Liver (tissue), 8 donors: ENCODE measurements at regions not wholly inside any gene's neighbourhood (a gene's known extent, or its start where the extent isn't known, plus 50 kb on each side); places are given as distances from the start of the nearest gene placed in this dataset.

Experiments
- DNase-seq: peaks from one replicate; pipeline ENCODE4 v3.0.0-alpha.2; 2017; ENCODE audit warnings: low spot score
- H3K27ac ChIP-seq, 2 donors: one replicate each; pipeline ENCODE4 v1.7.0; 2013; ENCODE audit warnings: inconsistent platforms in 2 of 2, low read length in 2 of 2, control low read depth in 1 of 2, low read depth in 1 of 2, mild to moderate bottlenecking in 1 of 2
- H3K27me3 ChIP-seq, 4 donors: one replicate each; pipeline versions ENCODE4 v1.6.1 to v1.7.0; 2013; ENCODE audit warnings: low read length in 3 of 4, inconsistent platforms in 1 of 4, mild to moderate bottlenecking in 1 of 4, moderate library complexity in 1 of 4; ENCODE audit not compliant: control insufficient read depth in 4 of 4, insufficient read depth in 4 of 4
- H3K36me3 ChIP-seq, 4 donors: one replicate each; pipeline versions ENCODE4 v1.6.1 to v1.7.0; 2013; ENCODE audit warnings: low read length in 3 of 4, mild to moderate bottlenecking in 3 of 4, low read depth in 1 of 4, moderate library complexity in 1 of 4; ENCODE audit not compliant: control insufficient read depth in 4 of 4, insufficient read depth in 3 of 4
- H3K4me1 ChIP-seq, 4 donors: one replicate each; pipeline versions ENCODE4 v1.6.1 to v1.7.0; 2013; ENCODE audit warnings: low read length in 3 of 4, mild to moderate bottlenecking in 3 of 4, moderate library complexity in 1 of 4; ENCODE audit not compliant: control insufficient read depth in 4 of 4, insufficient read depth in 4 of 4
- H3K4me3 ChIP-seq, 3 donors: one replicate each; pipeline versions ENCODE4 v1.6.1 to v1.7.0; 2013; ENCODE audit warnings: low read length in 3 of 3, control low read depth in 1 of 3, low read depth in 1 of 3, mild to moderate bottlenecking in 1 of 3
- H3K9ac ChIP-seq, 2 donors: one replicate each; pipeline ENCODE4 v1.7.0; 2013; ENCODE audit warnings: low read length in 2 of 2, mild to moderate bottlenecking in 2 of 2, moderate library complexity in 2 of 2, control low read depth in 1 of 2, low read depth in 1 of 2
- H3K9me3 ChIP-seq, 4 donors: one replicate each; pipeline versions ENCODE4 v1.6.1 to v1.7.0; 2013; ENCODE audit warnings: low read length in 3 of 4; ENCODE audit not compliant: control insufficient read depth in 4 of 4
- ATF3 ChIP-seq: IDR thresholded peaks from 2 replicates; pipeline ENCODE4 v1.6.1; 2016; ENCODE audit warnings: antibody characterized with exemption
- CTCF ChIP-seq: fragments of 150-350 bp; IDR thresholded peaks from 2 replicates; pipeline ENCODE4 v1.5.1; 2017; ENCODE audit warnings: improper control_type of control experiment, low read depth, low read length; ENCODE audit not compliant: missing input control
- EGR1 ChIP-seq, 2 donors: IDR thresholded peaks; 2 replicates each; pipeline ENCODE4 v1.6.1; 2016 to 2018; ENCODE audit warnings: antibody characterized with exemption in 2 of 2, low read depth in 2 of 2
- FOXA2 ChIP-seq: IDR thresholded peaks from 2 replicates; pipeline ENCODE4 v1.6.1; 2016; ENCODE audit warnings: antibody characterized with exemption
- GABPA ChIP-seq, 2 donors: IDR thresholded peaks in 1 of 2; conservative IDR thresholded peaks in 1 of 2; 2 replicates each; pipeline ENCODE4 v1.6.1; 2016; ENCODE audit warnings: antibody characterized with exemption in 2 of 2, mild to moderate bottlenecking in 1 of 2, moderate library complexity in 1 of 2
- JUND ChIP-seq, 2 donors: IDR thresholded peaks; 2 replicates each; pipeline ENCODE4 v1.6.1; 2016; ENCODE audit warnings: antibody characterized with exemption in 2 of 2
- MAX ChIP-seq: IDR thresholded peaks from 2 replicates; pipeline ENCODE4 v1.6.1; 2016; ENCODE audit warnings: antibody characterized with exemption
- NR2F2 ChIP-seq: IDR thresholded peaks from 2 replicates; pipeline ENCODE4 v1.6.1; 2016; ENCODE audit warnings: antibody characterized with exemption
- RAD21 ChIP-seq, 2 donors: IDR thresholded peaks; 2 replicates each; pipeline ENCODE4 v1.6.1; 2016; ENCODE audit warnings: antibody characterized with exemption in 2 of 2, mild to moderate bottlenecking in 2 of 2
- REST ChIP-seq: IDR thresholded peaks from 2 replicates; pipeline ENCODE4 v1.6.1; 2016; ENCODE audit warnings: antibody characterized with exemption, mild to moderate bottlenecking
- RXRA ChIP-seq, 2 donors: IDR thresholded peaks; 2 replicates each; pipeline ENCODE4 v1.6.1; 2017 to 2018; ENCODE audit warnings: antibody characterized with exemption in 2 of 2, mild to moderate bottlenecking in 1 of 2
- SP1 ChIP-seq: IDR thresholded peaks from 2 replicates; pipeline ENCODE4 v1.6.1; 2018; ENCODE audit warnings: antibody characterized with exemption, mild to moderate bottlenecking
- TAF1 ChIP-seq: conservative IDR thresholded peaks from 2 replicates; pipeline ENCODE4 v1.6.1; 2016; ENCODE audit warnings: antibody characterized with exemption, mild to moderate bottlenecking
- YY1 ChIP-seq: IDR thresholded peaks from 2 replicates; pipeline ENCODE4 v1.6.1; 2016; ENCODE audit warnings: antibody characterized with exemption, mild to moderate bottlenecking
- ZBTB33 ChIP-seq: IDR thresholded peaks from 2 replicates; pipeline ENCODE4 v1.6.1; 2016; ENCODE audit warnings: antibody characterized with exemption
- WGBS: extraction: QIAGEN DNeasy Blood & Tissue Kit; methylation state at CpG from one replicate; pipeline ENCODE4 v1.1.7; 2013; 5-methylcytosine and 5-hydroxymethylcytosine counted together
- donor health status: healthy.
- donor health status: healthy.
- donor health status: healthy.
- donor health status: healthy.
- donor health status: healthy.

GRCh38 chr16:35173295-35173694 lies 1713.9 kb downstream of the TP53TG3F start:
- Histone ChIP-seq H3K9me3 (peaks cover 0 to 5% (median 2%) of the 10 kb centered on the region in 4 donors), H3K27ac (no peak overlapping the region), H3K4me3 (no peak overlapping the region), H3K27me3 (no peaks in the 10 kb centered on the region), H3K36me3 (no peaks in the 10 kb centered on the region), H3K4me1 (no peaks in the 10 kb centered on the region), H3K9ac (no peak overlapping the region)
- DNase-seq, result no peak
- no peak for TF ChIP-seq JUND (IDR thresholded peaks at IDR 0.05)
- no peak for TF ChIP-seq TAF1
- no peak for TF ChIP-seq EGR1 (IDR thresholded peaks at IDR 0.05; ENCODE audit: low read depth in 2 of 2)
- no peak for TF ChIP-seq YY1
- no peak for TF ChIP-seq RXRA (IDR thresholded peaks at IDR 0.05)
- no peak for TF ChIP-seq CTCF
- no peak for TF ChIP-seq SP1
- TF ChIP-seq ZBTB33, result no peak
- WGBS, result 86% methylated on average over 29 of the region's 29 CpGs

- no peak overlapping the region for H3K27ac ChIP-seq
These were observed 1714.6 kb downstream of the TP53TG3F start for GRCh38 chr16:35174016-35174415.

More at GRCh38 chr16:35174016-35174415, 1714.6 kb downstream of the TP53TG3F start:
- no peak for DNase-seq
- H3K9me3 ChIP-seq, result peaks cover 0 to 5% (median 2%) of the 10 kb centered on the region in 4 donors
- H3K27me3 ChIP-seq, result no peaks in the 10 kb centered on the region
- H3K4me3 ChIP-seq, result no peak overlapping the region
- H3K9ac ChIP-seq, result no peak overlapping the region
- no peaks in the 10 kb centered on the region for H3K36me3 ChIP-seq
- no peaks in the 10 kb centered on the region for H3K4me1 ChIP-seq
- TF ChIP-seq YY1 (no peak), GABPA (IDR thresholded peaks at IDR 0.05 in 1 of 2, conservative IDR thresholded peaks at IDR 0.05 in 1 of 2) (no peak), MAX (no peak), NR2F2 (no peak), RAD21 (IDR thresholded peaks at IDR 0.05) (no peak), ZBTB33 (no peak), FOXA2 (no peak), SP1 (no peak), RXRA (IDR thresholded peaks at IDR 0.05) (no peak), REST (no peak), ATF3 (no peak)
- WGBS, result 72% methylated on average over 4 of the region's 4 CpGs
